Activated T-cell treated with anti-CD3 and anti-CD28 coated beads, Interleukin-2, amount 50 U/mL, for 24 hours (primary cell): ENCODE measurements at regions not wholly inside any gene's neighbourhood (a gene's known extent, or its start where the extent isn't known, plus 50 kb on each side); places are given as distances from the start of the nearest gene placed in this dataset.

Experiments
- DNase-seq: peaks from one replicate; pipeline ENCODE4 v3.0.0-alpha.2; 2020
- H3K27ac Mint-ChIP-seq: 2 replicates; pipeline ENCODE4 v1.8.0; 2020; ENCODE audit warnings: mild to moderate bottlenecking, mixed read lengths
- H3K27me3 Mint-ChIP-seq: 2 replicates; pipeline ENCODE4 v1.8.0; 2020; ENCODE audit warnings: mixed read lengths
- H3K36me3 Mint-ChIP-seq: 2 replicates; pipeline ENCODE4 v1.8.0; 2020; ENCODE audit warnings: low read depth, mixed read lengths
- H3K4me1 Mint-ChIP-seq: 2 replicates; pipeline ENCODE4 v1.8.0; 2020; ENCODE audit warnings: low read depth, mixed read lengths
- H3K4me3 Mint-ChIP-seq: 2 replicates; pipeline ENCODE4 v1.8.0; 2020; ENCODE audit warnings: mild to moderate bottlenecking, moderate library complexity, mixed read lengths
- H3K9me3 Mint-ChIP-seq: 2 replicates; pipeline ENCODE4 v1.8.0; 2020; ENCODE audit warnings: mixed read lengths

GRCh38 chr6:139572001-139572400 is 197.6 kb upstream of the CITED2 start:
- DNase-seq: no peak
- no peak overlapping the region for H3K4me3 Mint-ChIP-seq
- no peak overlapping the region for H3K27ac Mint-ChIP-seq
- H3K27me3 Mint-ChIP-seq: no peaks in the 10 kb centered on the region
- no peaks in the 10 kb centered on the region for H3K9me3 Mint-ChIP-seq
- H3K4me1 Mint-ChIP-seq: peaks cover 8% of the 10 kb centered on the region
- H3K36me3 Mint-ChIP-seq: no peaks in the 10 kb centered on the region

GRCh38 chr6:139570166-139570565 is 195.7 kb upstream of the CITED2 start:
- H3K36me3 Mint-ChIP-seq: no peaks in the 10 kb centered on the region
- H3K9me3 Mint-ChIP-seq: no peaks in the 10 kb centered on the region
- H3K4me1 Mint-ChIP-seq: peaks cover 8% of the 10 kb centered on the region
- DNase-seq: no peak
- no peaks in the 10 kb centered on the region for H3K27me3 Mint-ChIP-seq
- no peak overlapping the region for H3K4me3 Mint-ChIP-seq
- no peak overlapping the region for H3K27ac Mint-ChIP-seq

- Mint-ChIP-seq H3K4me1 (peaks cover 8% of the 10 kb centered on the region), H3K4me3 (no peak overlapping the region), H3K36me3 (no peaks in the 10 kb centered on the region), H3K27me3 (no peaks in the 10 kb centered on the region), H3K27ac (no peak overlapping the region), H3K9me3 (no peaks in the 10 kb centered on the region)
- no peak for DNase-seq
Observed at GRCh38 chr6:139569566-139569965, 195.1 kb upstream of the CITED2 start.

GRCh38 chr6:139568956-139569538 is 194.6 kb upstream of the CITED2 start:
- Mint-ChIP-seq H3K9me3 (no peaks in the 10 kb centered on the region), H3K36me3 (no peaks in the 10 kb centered on the region), H3K27me3 (no peaks in the 10 kb centered on the region), H3K4me3 (no peak overlapping the region), H3K27ac (no peak overlapping the region), H3K4me1 (peaks cover 8% of the 10 kb centered on the region)
- no peak for DNase-seq

- no peak for DNase-seq
- Mint-ChIP-seq H3K36me3 (no peaks in the 10 kb centered on the region), H3K4me3 (no peak overlapping the region), H3K4me1 (peaks cover 8% of the 10 kb centered on the region), H3K27ac (no peak overlapping the region), H3K9me3 (no peaks in the 10 kb centered on the region), H3K27me3 (no peaks in the 10 kb centered on the region)
Observed at GRCh38 chr6:139568151-139568955, 193.9 kb upstream of the CITED2 start.

GRCh38 chr6:139567095-139567494 is 192.6 kb upstream of the CITED2 start:
- no peak overlapping the region for H3K27ac Mint-ChIP-seq
- H3K4me1 Mint-ChIP-seq: peaks cover 8% of the 10 kb centered on the region
- no peaks in the 10 kb centered on the region for H3K36me3 Mint-ChIP-seq
- H3K9me3 Mint-ChIP-seq: no peaks in the 10 kb centered on the region
- no peak overlapping the region for H3K4me3 Mint-ChIP-seq
- H3K27me3 Mint-ChIP-seq: no peaks in the 10 kb centered on the region
- no peak for DNase-seq

GRCh38 chr6:139565591-139565990 is 191.1 kb upstream of the CITED2 start:
- Mint-ChIP-seq H3K36me3 (no peaks in the 10 kb centered on the region), H3K9me3 (peaks cover 5% of the 10 kb centered on the region), H3K4me3 (no peak overlapping the region), H3K27ac (no peak overlapping the region), H3K4me1 (peaks cover 8% of the 10 kb centered on the region), H3K27me3 (no peaks in the 10 kb centered on the region)
- DNase-seq: no peak

- H3K27me3 Mint-ChIP-seq: no peaks in the 10 kb centered on the region
- peaks cover 7% of the 10 kb centered on the region for H3K9me3 Mint-ChIP-seq
- H3K27ac Mint-ChIP-seq: no peak overlapping the region
- DNase-seq: no peak
- no peaks in the 10 kb centered on the region for H3K4me1 Mint-ChIP-seq
- H3K36me3 Mint-ChIP-seq: no peaks in the 10 kb centered on the region
- no peak overlapping the region for H3K4me3 Mint-ChIP-seq
Observed at GRCh38 chr6:139557547-139557946, 183.1 kb upstream of the CITED2 start.

- H3K9me3 Mint-ChIP-seq: peaks cover 7% of the 10 kb centered on the region
- no peak for DNase-seq
- no peak overlapping the region for H3K4me3 Mint-ChIP-seq
- no peak overlapping the region for H3K27ac Mint-ChIP-seq
- no peaks in the 10 kb centered on the region for H3K27me3 Mint-ChIP-seq
- no peaks in the 10 kb centered on the region for H3K4me1 Mint-ChIP-seq
- no peaks in the 10 kb centered on the region for H3K36me3 Mint-ChIP-seq
Observed at GRCh38 chr6:139556532-139556931, 182.1 kb upstream of the CITED2 start.

- DNase-seq: no peak
- Mint-ChIP-seq H3K27ac (no peak overlapping the region), H3K4me3 (no peak overlapping the region), H3K36me3 (no peaks in the 10 kb centered on the region), H3K27me3 (no peaks in the 10 kb centered on the region), H3K9me3 (no peaks in the 10 kb centered on the region), H3K4me1 (no peaks in the 10 kb centered on the region)
Observed at GRCh38 chr6:139553916-139554315, 179.5 kb upstream of the CITED2 start.

- Mint-ChIP-seq H3K27me3 (no peaks in the 10 kb centered on the region), H3K9me3 (no peaks in the 10 kb centered on the region), H3K27ac (no peak overlapping the region), H3K4me3 (no peak overlapping the region), H3K4me1 (peaks cover 1% of the 10 kb centered on the region), H3K36me3 (no peaks in the 10 kb centered on the region)
- DNase-seq: no peak
Observed at GRCh38 chr6:139551376-139551775, 176.9 kb upstream of the CITED2 start.

GRCh38 chr6:139550361-139550760 is 175.9 kb upstream of the CITED2 start:
- no peak for DNase-seq
- no peaks in the 10 kb centered on the region for H3K27me3 Mint-ChIP-seq
- peaks cover 8% of the 10 kb centered on the region for H3K4me1 Mint-ChIP-seq
- H3K4me3 Mint-ChIP-seq: no peak overlapping the region
- no peaks in the 10 kb centered on the region for H3K36me3 Mint-ChIP-seq
- H3K27ac Mint-ChIP-seq: no peak overlapping the region
- H3K9me3 Mint-ChIP-seq: no peaks in the 10 kb centered on the region

- Mint-ChIP-seq H3K4me1 (peaks cover 11% of the 10 kb centered on the region), H3K27ac (no peak overlapping the region), H3K36me3 (no peaks in the 10 kb centered on the region), H3K9me3 (no peaks in the 10 kb centered on the region), H3K27me3 (no peaks in the 10 kb centered on the region), H3K4me3 (no peak overlapping the region)
- DNase-seq: no peak
Observed at GRCh38 chr6:139549561-139550070, 175.2 kb upstream of the CITED2 start.

GRCh38 chr6:139547804-139548203 is 173.4 kb upstream of the CITED2 start:
- H3K27ac Mint-ChIP-seq: no peak overlapping the region
- no peak overlapping the region for H3K4me3 Mint-ChIP-seq
- H3K27me3 Mint-ChIP-seq: no peaks in the 10 kb centered on the region
- no peaks in the 10 kb centered on the region for H3K9me3 Mint-ChIP-seq
- DNase-seq: no peak
- H3K4me1 Mint-ChIP-seq: peaks cover 16% of the 10 kb centered on the region
- no peaks in the 10 kb centered on the region for H3K36me3 Mint-ChIP-seq

GRCh38 chr6:139547122-139547776 is 172.8 kb upstream of the CITED2 start:
- H3K4me1 Mint-ChIP-seq: peaks cover 17% of the 10 kb centered on the region
- H3K27ac Mint-ChIP-seq: no peak overlapping the region
- no peaks in the 10 kb centered on the region for H3K9me3 Mint-ChIP-seq
- H3K4me3 Mint-ChIP-seq: no peak overlapping the region
- H3K27me3 Mint-ChIP-seq: no peaks in the 10 kb centered on the region
- H3K36me3 Mint-ChIP-seq: no peaks in the 10 kb centered on the region
- no peak for DNase-seq
